HCT116 (cell line): ENCODE measurements at regions not wholly inside any gene's neighbourhood (a gene's known extent, or its start where the extent isn't known, plus 50 kb on each side); places are given as distances from the start of the nearest gene placed in this dataset.

Experiments used
- ATAC-seq: fragments of 200-7000 bp; cut with Tn5 transposase; 2 replicates; pipeline ENCODE4 v1.9.1; 2020; ENCODE audit warnings: mild to moderate bottlenecking, moderate library complexity
- BruUV-seq: library from RNA; stranded (reverse); fragments of 400-500 nt; replicated peaks from 2 replicates; lab custom pipeline; 2021; lab: Mats Ljungman, UMichigan
- CTCF ChIA-PET: fragments of 300-600 bp; sonication (Branson Sonifier 250); formaldehyde crosslinking; loops from one replicate; lab custom pipeline; 2021; ENCODE audit warnings: antibody characterized with exemption; lab: Charles Lee
- POLR2A ChIA-PET: fragments of 300-600, 350-600 bp; sonication (Branson Sonifier 250); formaldehyde crosslinking; loops from one replicate; lab custom pipeline; 2021; ENCODE audit warnings: antibody characterized with exemption; lab: Charles Lee
- RAD21 ChIA-PET, 2 experiments: fragments of 300-600 bp; sonication (Branson Sonifier 250); formaldehyde crosslinking; loops; one replicate each; lab custom pipeline; 2023; ENCODE audit warnings: low total read pairs in 2 of 2; ENCODE audit not compliant: uncharacterized antibody in 2 of 2, unreplicated experiment in 2 of 2, low non-redundant PET in 1 of 2; lab: Charles Lee
- DNase-seq: peaks from one replicate; pipeline ENCODE4 v3.0.0-alpha.2; 2010; ENCODE audit warnings: low read depth, low spot score
- H2AFZ ChIP-seq: fragments of 200-600 bp; shearing (Covaris generic), sonication (generic); 2 replicates; pipeline ENCODE4 v1.6.1; 2017; ENCODE audit warnings: low read depth, mixed run types, mixed read lengths, antibody characterized with exemption, low read length; ENCODE audit not compliant: poor library complexity, severe bottlenecking
- H3K27ac ChIP-seq: 2 replicates; pipeline ENCODE4 v1.5.1; 2012; ENCODE audit warnings: low read depth, low read length
- H3K27me3 ChIP-seq: fragments of 200-600 bp; sonication (generic); 2 replicates; pipeline ENCODE4 v1.6.1; 2016; ENCODE audit warnings: mixed run types, low read length, mixed read lengths; ENCODE audit not compliant: insufficient read depth
- H3K36me3 ChIP-seq, 2 experiments: fragments of 200-500 bp in 1 of 2; fragments of 200-600 bp in 1 of 2; sonication (Bioruptor generic) in 1 of 2; sonication (generic) in 1 of 2; 2 replicates each; pipeline versions ENCODE4 v1.5.1 to v1.6.1; 2014 to 2016; ENCODE audit warnings: low read length in 2 of 2, inconsistent platforms in 1 of 2, mixed read lengths in 1 of 2, mixed run types in 1 of 2; ENCODE audit not compliant: insufficient read depth in 2 of 2, control insufficient read depth in 1 of 2
- H3K4me1 ChIP-seq, 2 experiments: fragments of 200-600 bp in 1 of 2; sonication (generic) in 1 of 2; 2 replicates each; pipeline versions ENCODE4 v1.5.1 to v1.6.1; 2012 to 2017; ENCODE audit warnings: low read length in 2 of 2, inconsistent platforms in 1 of 2, mild to moderate bottlenecking in 1 of 2, mixed read lengths in 1 of 2, mixed run types in 1 of 2, moderate library complexity in 1 of 2; ENCODE audit not compliant: insufficient read depth in 2 of 2, control insufficient read depth in 1 of 2
- H3K4me2 ChIP-seq: fragments of 200-600 bp; sonication (generic); 2 replicates; pipeline ENCODE4 v1.6.1; 2017; ENCODE audit warnings: mixed run types, low read length, mixed read lengths
- H3K4me3 ChIP-seq, 2 experiments: fragments of 200-600 bp in 1 of 2; sonication (generic) in 1 of 2; replicated peaks in 1 of 2; 2 replicates each; pipeline ENCODE4 v1.5.1; 2011 to 2016; ENCODE audit warnings: low read length in 2 of 2, control low read depth in 1 of 2, low read depth in 1 of 2, mild to moderate bottlenecking in 1 of 2, mixed read lengths in 1 of 2, mixed run types in 1 of 2
- H3K79me2 ChIP-seq: fragments of 200-600 bp; sonication (generic); 2 replicates; pipeline ENCODE4 v1.6.1; 2017; ENCODE audit warnings: mild to moderate bottlenecking, mixed run types, low read length, moderate library complexity, mixed read lengths; ENCODE audit not compliant: insufficient read depth
- H3K9ac ChIP-seq: fragments of 200-600 bp; sonication (generic); 2 replicates; pipeline ENCODE4 v1.6.1; 2016; ENCODE audit warnings: low read length, mixed read lengths
- H3K9me2 ChIP-seq: fragments of 200-600 bp; sonication (generic), shearing (Covaris generic); 2 replicates; pipeline ENCODE4 v1.6.1; 2017; ENCODE audit warnings: mixed run types, mild to moderate bottlenecking, moderate library complexity; ENCODE audit not compliant: insufficient read depth
- H3K9me3 ChIP-seq, 2 experiments: fragments of 200-500 bp in 1 of 2; fragments of 200-600 bp in 1 of 2; sonication (Bioruptor generic) in 1 of 2; sonication (generic) in 1 of 2; 2 replicates each; pipeline ENCODE4 v1.6.1; 2014 to 2017; ENCODE audit warnings: low read length in 2 of 2, mixed read lengths in 2 of 2, inconsistent platforms in 1 of 2, low read depth in 1 of 2, mild to moderate bottlenecking in 1 of 2, mixed run types in 1 of 2, moderate library complexity in 1 of 2; ENCODE audit not compliant: control insufficient read depth in 1 of 2, insufficient read depth in 1 of 2
- H4K20me1 ChIP-seq: fragments of 200-600 bp; sonication (generic), shearing (Covaris generic); 2 replicates; pipeline ENCODE4 v1.6.1; 2017; ENCODE audit warnings: mixed run types, mild to moderate bottlenecking, moderate library complexity; ENCODE audit not compliant: insufficient read depth
- ATF3 ChIP-seq: IDR thresholded peaks from 2 replicates; pipeline ENCODE4 v1.6.1; 2012
- CBX3 ChIP-seq: IDR thresholded peaks from 2 replicates; pipeline ENCODE4 v1.6.1; 2012; ENCODE audit warnings: low read depth
- CTCF ChIP-seq, 3 experiments: fragments of 200-600 bp in 1 of 3; sonication (generic) in 1 of 3; IDR thresholded peaks in 2 of 3; conservative IDR thresholded peaks in 1 of 3; 2 replicates each; pipeline ENCODE4 v1.5.1; 2012 to 2017; ENCODE audit warnings: low read depth in 2 of 3, low read length in 2 of 3, antibody characterized with exemption in 1 of 3, borderline replicate concordance in 1 of 3, control low read depth in 1 of 3, mild to moderate bottlenecking in 1 of 3, mixed read lengths in 1 of 3, mixed run types in 1 of 3, moderate library complexity in 1 of 3; ENCODE audit not compliant: insufficient read depth in 1 of 3
- ELF1 ChIP-seq: IDR thresholded peaks from 2 replicates; pipeline ENCODE4 v1.6.1; 2012; ENCODE audit warnings: low read depth, borderline replicate concordance
- FOSL1 ChIP-seq: IDR thresholded peaks from 2 replicates; pipeline ENCODE4 v1.6.1; 2012; ENCODE audit warnings: low read depth
- POLR2A ChIP-seq: IDR thresholded peaks from 2 replicates; pipeline ENCODE4 v1.7.0; 2011; ENCODE audit warnings: borderline replicate concordance; ENCODE audit not compliant: insufficient read depth, insufficient read length; ENCODE audit errors: extremely low read depth
- POLR2AphosphoS5 ChIP-seq: IDR thresholded peaks from 2 replicates; pipeline ENCODE4 v1.6.1; 2011; ENCODE audit warnings: mild to moderate bottlenecking, low read depth, low read length, moderate library complexity
- RAD21 ChIP-seq: IDR thresholded peaks from 2 replicates; pipeline ENCODE4 v1.6.1; 2012; ENCODE audit warnings: low read depth, mild to moderate bottlenecking
- REST ChIP-seq: IDR thresholded peaks from 2 replicates; pipeline ENCODE4 v1.6.1; 2012; ENCODE audit warnings: low read depth
- SIN3A ChIP-seq: IDR thresholded peaks from 2 replicates; pipeline ENCODE4 v1.6.1; 2012; ENCODE audit warnings: low read depth
- SRF ChIP-seq: IDR thresholded peaks from 2 replicates; pipeline ENCODE4 v1.6.1; 2012; ENCODE audit warnings: low read depth
- YY1 ChIP-seq: IDR thresholded peaks from 2 replicates; pipeline ENCODE4 v1.6.1; 2011; ENCODE audit warnings: low read length, low read depth, moderate library complexity, mild to moderate bottlenecking; ENCODE audit not compliant: insufficient replicate concordance; ENCODE audit errors: extremely low read depth
- ZBTB33 ChIP-seq: IDR thresholded peaks from 2 replicates; pipeline ENCODE4 v1.6.1; 2011; ENCODE audit warnings: mild to moderate bottlenecking, low read length, moderate library complexity; ENCODE audit not compliant: insufficient replicate concordance; ENCODE audit errors: extremely low read depth
- intact Hi-C: fragments of 100-400 bp; cut with micrococcal nuclease; formaldehyde crosslinking; loops from 2 replicates; pipeline ENCODE4 v1.10.0; 2022

- POLR2A ChIA-PET = no interaction called here
- H4K20me1 ChIP-seq = no peaks in the 10 kb centered on the region
- H2AFZ ChIP-seq = no peak overlapping the region
- ATAC-seq (no peak), DNase-seq (no peak)
- intact Hi-C loops = no loop called here
- H3K27ac ChIP-seq = no peak overlapping the region
- H3K36me3 ChIP-seq = no peaks in the 10 kb centered on the region
- H3K79me2 ChIP-seq = no peaks in the 10 kb centered on the region
- no peaks in the 10 kb centered on the region; a peak in 1 of 4 replicates for H3K4me1 ChIP-seq
- no peak overlapping the region for H3K4me3 ChIP-seq
- no peaks in the 10 kb centered on the region for H3K27me3 ChIP-seq
- no TSS peak for BruUV-seq
- no peak overlapping the region for H3K9ac ChIP-seq
- CTCF ChIA-PET = no interaction called here
- no peak for TF ChIP-seq REST
- TF ChIP-seq SIN3A = no peak
- no peak for TF ChIP-seq ATF3
- TF ChIP-seq SRF = no peak
- TF ChIP-seq CBX3 = no peak
- TF ChIP-seq ZBTB33 = no peak
- no peak for TF ChIP-seq POLR2AphosphoS5
- TF ChIP-seq RAD21 = no peak
- TF ChIP-seq ELF1 = no peak
- no peak for TF ChIP-seq FOSL1
- TF ChIP-seq YY1 = no peak
- TF ChIP-seq CTCF (IDR thresholded peaks at IDR 0.05 in 2 of 3, conservative IDR thresholded peaks at IDR 0.05 in 1 of 3; ENCODE audit: borderline replicate concordance in 1 of 3, insufficient read depth in 1 of 3, low read depth in 2 of 3, low read length in 2 of 3) = no peak
- TF ChIP-seq POLR2A = no peak
- RAD21 ChIA-PET = no interaction called here
- no peaks in the 10 kb centered on the region for H3K9me2 ChIP-seq
- no peak overlapping the region for H3K4me2 ChIP-seq
- H3K9me3 ChIP-seq = peaks cover 0 to 7% of the 10 kb centered on the region in 2 experiments; a peak in 1 of 4 replicates
Observed at GRCh38 chr1:25106352-25106751, 126.0 kb downstream of the SYF2 start.
